Naive thymus-derived CD4-positive, alpha-beta T cell (primary cell): ENCODE measurements at regions not wholly inside any gene's neighbourhood (a gene's known extent, or its start where the extent isn't known, plus 50 kb on each side); places are given as distances from the start of the nearest gene placed in this dataset.

Source experiments
- ATAC-seq: fragments of 150-1000 bp; cut with Tn5 transposase; 2 replicates; pipeline ENCODE4 v1.10.0; 2021; ENCODE audit warnings: mild to moderate bottlenecking, moderate library complexity
- CTCF ChIA-PET: fragments of 350-600 bp; sonication (Branson Sonifier 250); formaldehyde crosslinking; loops from one replicate; lab custom pipeline; 2021; ENCODE audit warnings: antibody characterized with exemption; lab: Charles Lee
- POLR2A ChIA-PET: fragments of 350-600 bp; sonication (Branson Sonifier 250); formaldehyde crosslinking; loops from one replicate; lab custom pipeline; 2021; ENCODE audit warnings: antibody characterized with exemption, inconsistent platforms; lab: Charles Lee
- DNase-seq, 9 donors: peaks; one replicate each; pipeline versions ENCODE4 v3.0.0 to v3.0.0-alpha.2; 2020 to 2022; ENCODE audit warnings: mixed read lengths in 1 of 9
- H3K27ac ChIP-seq: one replicate; pipeline ENCODE4 v1.7.0; 2013; ENCODE audit warnings: mild to moderate bottlenecking, low read depth, low read length, moderate library complexity
- H3K27me3 ChIP-seq, 2 donors: one replicate each; pipeline ENCODE4 v1.7.0; 2013; ENCODE audit warnings: low read length in 2 of 2, mild to moderate bottlenecking in 2 of 2, moderate library complexity in 2 of 2; ENCODE audit not compliant: control insufficient read depth in 2 of 2, insufficient read depth in 2 of 2
- H3K36me3 ChIP-seq, 3 experiments: 1 replicate in 2 of 3; 2 replicates in 1 of 3; pipeline ENCODE4 v1.7.0; 2013; ENCODE audit warnings: low read length in 3 of 3, mild to moderate bottlenecking in 3 of 3, moderate library complexity in 1 of 3; ENCODE audit not compliant: insufficient read depth in 3 of 3, control insufficient read depth in 2 of 3
- H3K4me1 ChIP-seq, 2 donors: one replicate each; pipeline ENCODE4 v1.7.0; 2013; ENCODE audit warnings: low read length in 2 of 2, mild to moderate bottlenecking in 2 of 2, moderate library complexity in 1 of 2; ENCODE audit not compliant: control insufficient read depth in 2 of 2, insufficient read depth in 2 of 2
- H3K4me3 ChIP-seq: 2 replicates; pipeline ENCODE4 v1.7.0; 2013; ENCODE audit warnings: mild to moderate bottlenecking, low read length
- H3K9me3 ChIP-seq, 3 experiments: 1 replicate in 2 of 3; 2 replicates in 1 of 3; pipeline ENCODE4 v1.7.0; 2013; ENCODE audit warnings: low read length in 3 of 3; ENCODE audit not compliant: control insufficient read depth in 2 of 3
- H3K27ac Mint-ChIP-seq, 9 donors: one replicate each; pipeline ENCODE4 v1.8.0; 2020 to 2022; ENCODE audit warnings: mixed read lengths in 9 of 9, mild to moderate bottlenecking in 8 of 9, moderate library complexity in 5 of 9, inconsistent platforms in 2 of 9
- H3K27me3 Mint-ChIP-seq, 5 donors: one replicate each; pipeline ENCODE4 v1.8.0; 2021 to 2022; ENCODE audit warnings: mixed read lengths in 5 of 5, mild to moderate bottlenecking in 1 of 5
- H3K36me3 Mint-ChIP-seq, 5 donors: one replicate each; pipeline ENCODE4 v1.8.0; 2020 to 2022; ENCODE audit warnings: mixed read lengths in 5 of 5, mild to moderate bottlenecking in 3 of 5, inconsistent platforms in 1 of 5
- H3K4me1 Mint-ChIP-seq, 7 donors: one replicate each; pipeline ENCODE4 v1.8.0; 2020 to 2022; ENCODE audit warnings: mixed read lengths in 7 of 7, mild to moderate bottlenecking in 3 of 7, inconsistent platforms in 1 of 7
- H3K4me3 Mint-ChIP-seq, 10 donors: one replicate each; pipeline ENCODE4 v1.8.0; 2020 to 2022; ENCODE audit warnings: mild to moderate bottlenecking in 10 of 10, mixed read lengths in 10 of 10, moderate library complexity in 6 of 10, inconsistent platforms in 2 of 10
- H3K9me3 Mint-ChIP-seq, 11 donors: one replicate each; pipeline ENCODE4 v1.8.0; 2020 to 2022; ENCODE audit warnings: mixed read lengths in 11 of 11, mild to moderate bottlenecking in 4 of 11, inconsistent platforms in 1 of 11, moderate library complexity in 1 of 11
- intact Hi-C, 2 donors: fragments of 100-400 bp; cut with micrococcal nuclease; formaldehyde crosslinking; loops; one replicate each; pipeline ENCODE4 v1.15.1; 2023

- H3K27ac Mint-ChIP-seq, result peak overlapping the region in 1 of 9 donors; percentile 55
- intact Hi-C loops, result no loop called here
- ChIA-PET CTCF (no interaction called here), POLR2A (no interaction called here)
- no peaks in the 10 kb centered on the region for H3K4me1 Mint-ChIP-seq
- Histone ChIP-seq H3K4me1 (no peaks in the 10 kb centered on the region), H3K9me3 (peaks cover 0 to 4% (median 0%) of the 10 kb centered on the region in 3 experiments), H3K36me3 (no peaks in the 10 kb centered on the region), H3K27ac (no peak overlapping the region), H3K27me3 (no peaks in the 10 kb centered on the region), H3K4me3 (no peak overlapping the region)
- peaks cover 0 to 2% (median 0%) of the 10 kb centered on the region in 5 donors for H3K36me3 Mint-ChIP-seq
- no peaks in the 10 kb centered on the region for H3K27me3 Mint-ChIP-seq
- H3K9me3 Mint-ChIP-seq, result peaks cover 2 to 30% (median 5%) of the 10 kb centered on the region in 11 donors
- peak overlapping the region in 1 of 10 donors; percentile 37 for H3K4me3 Mint-ChIP-seq
- ATAC-seq (no peak), DNase-seq (no peak)
Measured at GRCh38 chr5:27472000-27472763, 433.8 kb upstream of the CDH9 start.

- Histone ChIP-seq H3K9me3 (peaks cover 0 to 4% (median 0%) of the 10 kb centered on the region in 3 experiments), H3K4me1 (no peaks in the 10 kb centered on the region), H3K4me3 (no peak overlapping the region), H3K36me3 (no peaks in the 10 kb centered on the region), H3K27me3 (no peaks in the 10 kb centered on the region), H3K27ac (no peak overlapping the region)
- intact Hi-C loops, result no loop called here
- no peak for DNase-seq
- H3K27ac Mint-ChIP-seq, result no peak overlapping the region
- H3K4me3 Mint-ChIP-seq, result no peak overlapping the region
- H3K27me3 Mint-ChIP-seq, result no peaks in the 10 kb centered on the region
- H3K4me1 Mint-ChIP-seq, result no peaks in the 10 kb centered on the region
- H3K36me3 Mint-ChIP-seq, result peaks cover 0 to 2% (median 0%) of the 10 kb centered on the region in 5 donors
- ChIA-PET POLR2A (no interaction called here), CTCF (no interaction called here)
- no peak for ATAC-seq
- peaks cover 0 to 18% (median 5%) of the 10 kb centered on the region in 11 donors for H3K9me3 Mint-ChIP-seq
Measured at GRCh38 chr5:27466959-27467358, 428.6 kb upstream of the CDH9 start.

GRCh38 chr5:27465140-27465539, 426.8 kb upstream of the CDH9 start:
- intact Hi-C loops, result no loop called here
- ATAC-seq (no peak), DNase-seq (no peak)
- Mint-ChIP-seq H3K9me3 (peaks cover 0 to 19% (median 5%) of the 10 kb centered on the region in 11 donors), H3K4me3 (no peak overlapping the region), H3K36me3 (no peaks in the 10 kb centered on the region), H3K27ac (no peak overlapping the region), H3K4me1 (no peaks in the 10 kb centered on the region), H3K27me3 (no peaks in the 10 kb centered on the region)
- ChIA-PET CTCF (no interaction called here), POLR2A (no interaction called here)
- Histone ChIP-seq H3K27ac (no peak overlapping the region), H3K27me3 (no peaks in the 10 kb centered on the region), H3K4me3 (no peak overlapping the region), H3K36me3 (no peaks in the 10 kb centered on the region), H3K4me1 (no peaks in the 10 kb centered on the region), H3K9me3 (peaks cover 0 to 4% (median 0%) of the 10 kb centered on the region in 3 experiments)

- Mint-ChIP-seq H3K4me1 (no peaks in the 10 kb centered on the region), H3K27me3 (no peaks in the 10 kb centered on the region), H3K36me3 (no peaks in the 10 kb centered on the region), H3K27ac (no peak overlapping the region), H3K4me3 (no peak overlapping the region), H3K9me3 (peaks cover 0 to 25% (median 6%) of the 10 kb centered on the region in 11 donors)
- H3K36me3 ChIP-seq, result no peaks in the 10 kb centered on the region
- H3K9me3 ChIP-seq, result peaks cover 0 to 4% (median 0%) of the 10 kb centered on the region in 3 experiments
- H3K27ac ChIP-seq, result no peak overlapping the region
- ATAC-seq (no peak), DNase-seq (no peak)
- H3K27me3 ChIP-seq, result no peaks in the 10 kb centered on the region
- ChIA-PET CTCF (no interaction called here), POLR2A (no interaction called here)
- H3K4me1 ChIP-seq, result no peaks in the 10 kb centered on the region
- no peak overlapping the region for H3K4me3 ChIP-seq
- intact Hi-C loops, result no loop called here
Measured at GRCh38 chr5:27463446-27464149, 425.2 kb upstream of the CDH9 start.

DNA sequence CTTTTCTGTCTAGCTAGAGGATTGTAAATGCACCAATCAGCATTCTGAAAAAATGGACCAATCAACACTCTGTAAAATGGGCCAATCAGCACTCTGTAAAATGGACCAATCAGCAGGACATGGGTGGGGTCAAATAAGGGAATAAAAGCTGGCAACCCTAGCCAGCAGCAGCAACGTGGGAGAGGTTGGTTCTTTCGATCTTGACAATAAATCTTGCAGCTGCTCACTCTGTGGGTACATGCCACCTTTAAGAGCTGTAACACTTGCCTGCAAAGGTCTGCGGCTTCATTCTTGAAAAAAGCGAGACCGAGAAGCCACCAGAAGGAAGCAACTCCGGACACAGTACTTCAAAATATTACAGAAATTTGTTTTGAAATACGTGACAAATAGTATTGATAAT, 424.6 kb upstream of the CDH9 start:
- H3K36me3 Mint-ChIP-seq, result no peaks in the 10 kb centered on the region
- CTCF ChIA-PET, result no interaction called here
- H3K4me3 ChIP-seq, result no peak overlapping the region
- no peaks in the 10 kb centered on the region for H3K27me3 ChIP-seq
- no peak for DNase-seq
- ATAC-seq, result no peak
- POLR2A ChIA-PET, result no interaction called here
- no peaks in the 10 kb centered on the region for H3K36me3 ChIP-seq
- no peak overlapping the region for H3K27ac Mint-ChIP-seq
- H3K9me3 ChIP-seq, result peaks cover 0 to 4% (median 0%) of the 10 kb centered on the region in 3 experiments
- H3K4me1 Mint-ChIP-seq, result no peaks in the 10 kb centered on the region
- no peak overlapping the region for H3K27ac ChIP-seq
- H3K27me3 Mint-ChIP-seq, result no peaks in the 10 kb centered on the region
- no peaks in the 10 kb centered on the region for H3K4me1 ChIP-seq
- intact Hi-C loops, result no loop called here
- H3K4me3 Mint-ChIP-seq, result no peak overlapping the region
- peaks cover 0 to 31% (median 7%) of the 10 kb centered on the region in 11 donors for H3K9me3 Mint-ChIP-seq

DNA sequence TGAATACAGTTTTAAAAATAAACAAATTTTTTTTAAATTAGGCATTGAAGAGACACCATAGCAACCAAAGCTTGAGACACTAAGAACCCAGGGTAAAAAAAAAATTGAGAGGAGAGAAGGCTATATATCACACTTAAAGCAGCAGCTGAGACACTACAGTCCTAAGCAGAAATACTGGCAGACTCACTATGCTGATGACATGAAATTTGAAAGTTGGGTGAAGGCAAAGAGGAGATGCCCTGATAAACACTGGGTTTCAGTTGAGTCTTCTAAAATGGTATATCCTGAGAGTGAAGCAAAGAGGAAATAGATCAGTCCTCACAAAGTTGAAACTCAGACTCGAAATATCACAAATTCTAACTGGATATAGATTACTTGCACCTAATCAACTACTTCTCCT, 419.9 kb upstream of the CDH9 start:
- Histone ChIP-seq H3K36me3 (no peaks in the 10 kb centered on the region), H3K9me3 (no peaks in the 10 kb centered on the region), H3K27ac (no peak overlapping the region), H3K4me1 (no peaks in the 10 kb centered on the region), H3K27me3 (no peaks in the 10 kb centered on the region), H3K4me3 (no peak overlapping the region)
- H3K9me3 Mint-ChIP-seq, result peaks cover 0 to 21% (median 3%) of the 10 kb centered on the region in 11 donors
- no peaks in the 10 kb centered on the region for H3K4me1 Mint-ChIP-seq
- CTCF ChIA-PET, result no interaction called here
- no peak for DNase-seq
- no peaks in the 10 kb centered on the region for H3K36me3 Mint-ChIP-seq
- no peak overlapping the region for H3K27ac Mint-ChIP-seq
- intact Hi-C loops, result no loop called here
- no peaks in the 10 kb centered on the region for H3K27me3 Mint-ChIP-seq
- POLR2A ChIA-PET, result no interaction called here
- no peak overlapping the region for H3K4me3 Mint-ChIP-seq
- no peak for ATAC-seq
